C1 segment of cervical spinal cord (tissue), 14 donors: ENCODE measurements at regions not wholly inside any gene's neighbourhood (a gene's known extent, or its start where the extent isn't known, plus 50 kb on each side); places are given as distances from the start of the nearest gene placed in this dataset.
A peak's percentile ranks its signal among the peaks of the same experiment; 100 is the strongest.

Source experiments
- DNase-seq, 14 donors: peaks; one replicate each; lab custom pipeline; 2025; lab: John Stamatoyannopoulos, UW

- no peak for DNase-seq
Measured at GRCh38 chr9:99531313-99531712, 290.4 kb upstream of the NR4A3 start.

- DNase-seq, result no peak
Measured at GRCh38 chr9:99533421-99533820, 288.3 kb upstream of the NR4A3 start.

GRCh38 chr9:99537996-99538395, 283.7 kb upstream of the NR4A3 start:
- DNase-seq, result no peak

GRCh38 chr9:99544526-99544925, 277.2 kb upstream of the NR4A3 start:
- DNase-seq, result no peak

- no peak for DNase-seq
Measured at GRCh38 chr9:99549441-99549840, 272.2 kb upstream of the NR4A3 start.

GRCh38 chr9:99555792-99556191, 265.9 kb upstream of the NR4A3 start:
- DNase-seq, result no peak

- DNase-seq, result no peak
Measured at GRCh38 chr9:99556998-99557397, 264.7 kb upstream of the NR4A3 start.

GRCh38 chr9:99557816-99558215, 263.9 kb upstream of the NR4A3 start:
- DNase-seq, result no peak

- DNase-seq, result no peak
Measured at GRCh38 chr9:99559776-99560175, 261.9 kb upstream of the NR4A3 start.

GRCh38 chr9:99560561-99560960, 261.1 kb upstream of the NR4A3 start:
- DNase-seq, result no peak

- no peak for DNase-seq
Measured at GRCh38 chr9:99561509-99561917, 260.2 kb upstream of the NR4A3 start.

- DNase-seq, result no peak
Measured at GRCh38 chr9:99561961-99562565, 259.6 kb upstream of the NR4A3 start.

- DNase-seq, result no peak
Measured at GRCh38 chr9:99563364-99563763, 258.3 kb upstream of the NR4A3 start.

- peak in 1 of 14 donors; percentile 1 for DNase-seq
Measured at GRCh38 chr9:99565203-99565602, 256.5 kb upstream of the NR4A3 start.

GRCh38 chr9:99567436-99567835, 254.2 kb upstream of the NR4A3 start:
- DNase-seq, result no peak

- DNase-seq, result no peak
Measured at GRCh38 chr9:99569840-99570239, 251.8 kb upstream of the NR4A3 start.

- no peak for DNase-seq
Measured at GRCh38 chr9:99572567-99572966, 249.1 kb upstream of the NR4A3 start.

GRCh38 chr9:99573085-99573484, 248.6 kb upstream of the NR4A3 start:
- peak in 1 of 14 donors; percentile 7 for DNase-seq

- no peak for DNase-seq
Measured at GRCh38 chr9:99573886-99574285, 247.8 kb upstream of the NR4A3 start.

GRCh38 chr9:99576002-99576401, 245.7 kb upstream of the NR4A3 start:
- DNase-seq, result no peak

GRCh38 chr9:99576876-99577275, 244.8 kb upstream of the NR4A3 start:
- DNase-seq, result no peak

GRCh38 chr9:99577351-99577750, 244.3 kb upstream of the NR4A3 start:
- no peak for DNase-seq

GRCh38 chr9:99578666-99579065, 243.0 kb upstream of the NR4A3 start:
- DNase-seq, result no peak

- no peak for DNase-seq
Measured at GRCh38 chr9:99579964-99580363, 241.7 kb upstream of the NR4A3 start.
